Islet precursor cell (in vitro differentiated cells): ENCODE measurements at regions not wholly inside any gene's neighbourhood (a gene's known extent, or its start where the extent isn't known, plus 50 kb on each side); places are given as distances from the start of the nearest gene placed in this dataset.

ENCODE experiments used
- DNase-seq: peaks from one replicate; pipeline ENCODE4 v3.0.0-alpha.2; 2018

DNA sequence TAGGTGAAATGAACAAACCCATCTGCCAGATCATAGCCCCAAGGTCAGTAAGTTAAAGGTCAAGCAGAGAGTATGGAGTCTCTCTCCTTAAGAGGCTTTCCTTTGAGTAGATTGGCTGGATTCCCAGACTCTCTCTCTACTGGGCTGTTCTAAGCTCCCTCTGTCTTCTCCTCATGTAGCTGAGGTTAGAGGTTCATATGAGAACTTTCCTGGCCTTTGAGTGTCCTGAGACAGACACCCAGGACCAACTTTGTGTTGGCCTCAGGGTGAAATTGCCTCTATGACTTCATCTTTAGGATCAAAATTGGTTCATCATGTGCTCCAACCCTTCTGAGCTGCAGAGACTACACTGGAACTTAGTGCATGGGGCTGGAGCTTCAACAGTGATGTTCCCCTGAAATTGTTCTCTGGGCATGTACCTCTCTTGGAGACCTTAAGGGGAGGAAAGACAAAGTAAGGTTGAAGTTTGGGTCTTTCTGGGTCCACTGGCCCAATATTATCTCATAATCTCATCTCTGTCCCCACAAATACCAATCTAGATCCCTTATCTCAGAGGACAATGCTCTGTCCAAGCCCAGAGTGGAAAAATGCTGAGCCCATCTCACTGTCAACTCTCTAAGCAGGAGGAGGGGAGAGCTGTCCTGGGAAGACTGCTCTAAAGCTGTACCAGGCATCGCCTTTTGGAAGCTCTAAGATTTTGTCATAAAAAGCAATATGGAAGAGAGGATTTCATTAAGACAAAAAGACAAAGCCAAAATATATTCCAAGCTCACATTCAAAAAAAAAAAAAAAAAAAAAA is 177.3 kb upstream of the ARL4C start:
- DNase-seq: no peak

DNA sequence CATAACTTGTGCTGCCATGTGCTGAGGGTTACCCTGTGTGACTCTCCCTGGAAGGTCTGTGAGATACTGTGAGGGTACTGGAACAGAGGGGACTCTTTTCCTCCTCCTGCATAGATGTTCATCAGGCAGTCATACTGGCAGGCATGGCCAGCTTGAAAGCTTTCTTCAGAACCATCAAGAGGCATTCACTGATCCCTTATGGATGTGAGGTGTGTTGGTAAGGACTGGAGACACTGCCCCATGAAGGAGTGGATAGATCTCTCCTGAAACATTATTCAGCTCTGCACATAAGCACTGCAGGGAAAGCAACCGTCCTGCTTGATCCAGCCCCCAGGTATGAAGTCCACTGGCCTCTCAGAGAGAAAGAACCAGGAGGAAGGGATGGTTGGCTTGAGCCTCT is 176.6 kb upstream of the ARL4C start:
- no peak for DNase-seq

DNA sequence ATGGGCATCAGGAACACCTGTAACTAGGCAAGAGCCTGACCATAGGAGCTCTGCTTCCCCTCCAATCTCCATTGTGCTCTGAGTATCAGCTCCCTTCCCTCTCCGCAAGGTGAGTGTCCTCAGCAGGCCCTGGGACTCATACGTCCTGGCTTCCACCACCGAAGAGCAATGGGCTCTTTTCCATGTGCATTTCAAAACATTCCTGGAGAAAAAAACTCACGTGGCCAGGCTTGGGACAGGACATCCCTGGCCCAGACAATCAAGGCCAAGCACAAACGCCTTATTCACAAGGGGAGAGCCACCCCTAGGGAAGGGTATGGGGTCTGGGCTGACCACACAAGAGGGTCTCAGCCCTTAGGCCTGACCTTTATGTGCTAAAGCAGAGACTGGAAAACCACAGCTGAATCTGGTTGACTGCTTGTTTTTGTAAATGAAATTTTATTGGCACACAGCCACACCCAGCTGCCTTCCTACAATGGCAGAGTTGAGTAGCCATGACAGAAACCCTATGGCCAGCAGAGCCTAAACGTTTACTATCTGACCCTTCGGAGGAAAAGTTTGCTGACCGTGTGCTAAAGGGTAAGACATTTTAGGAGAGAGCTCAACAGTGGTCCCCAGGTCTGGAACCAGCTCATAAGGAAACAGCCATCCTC is 175.7 kb upstream of the ARL4C start:
- DNase-seq: no peak

DNA sequence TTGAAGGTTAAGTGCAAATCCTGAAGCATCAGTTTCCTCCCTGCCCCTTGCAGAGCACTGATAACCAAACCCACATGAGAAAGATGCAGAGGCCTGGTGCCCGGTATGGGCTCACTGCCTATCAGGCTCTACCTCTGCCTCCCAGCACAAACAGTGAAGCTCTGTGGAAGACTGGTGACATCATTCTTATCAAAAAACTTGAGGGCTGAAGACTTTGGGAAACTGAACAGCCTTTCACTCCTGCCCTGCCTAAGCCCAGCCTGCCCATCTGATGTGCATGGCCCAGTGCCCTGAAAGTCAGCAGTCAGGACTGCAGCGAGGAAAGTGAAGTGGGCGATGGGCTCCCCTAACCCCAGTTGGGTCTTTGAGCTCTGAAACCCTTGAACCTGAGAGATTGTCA is 174.8 kb upstream of the ARL4C start:
- DNase-seq: no peak

GRCh38 chr2:234671231-234671630 is 174.3 kb upstream of the ARL4C start:
- no peak for DNase-seq

DNA sequence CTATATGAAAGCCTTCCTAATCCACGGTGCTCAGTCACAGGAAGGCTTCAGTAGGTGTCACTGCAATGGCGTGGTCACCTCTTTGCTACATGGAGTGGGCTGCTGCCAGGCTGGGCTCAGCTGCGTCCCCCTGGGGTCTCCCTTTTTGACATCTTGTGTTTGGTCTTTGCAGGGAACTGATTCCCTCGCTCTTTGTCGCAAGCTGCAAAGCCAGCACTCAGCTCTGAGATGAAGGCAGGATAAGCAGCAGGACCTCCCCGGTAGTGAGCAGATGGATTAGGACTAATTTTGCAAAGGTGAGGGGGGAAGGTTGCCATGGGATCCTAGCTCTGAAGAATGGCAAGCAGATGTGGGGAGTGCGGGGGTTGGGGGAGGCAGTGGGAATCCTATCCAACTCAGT is 173.9 kb upstream of the ARL4C start:
- DNase-seq: no peak

- no peak for DNase-seq
Observed at GRCh38 chr2:234670052-234670451, 173.2 kb upstream of the ARL4C start.

- DNase-seq: no peak
Observed at GRCh38 chr2:234669621-234670020, 172.7 kb upstream of the ARL4C start.

DNA sequence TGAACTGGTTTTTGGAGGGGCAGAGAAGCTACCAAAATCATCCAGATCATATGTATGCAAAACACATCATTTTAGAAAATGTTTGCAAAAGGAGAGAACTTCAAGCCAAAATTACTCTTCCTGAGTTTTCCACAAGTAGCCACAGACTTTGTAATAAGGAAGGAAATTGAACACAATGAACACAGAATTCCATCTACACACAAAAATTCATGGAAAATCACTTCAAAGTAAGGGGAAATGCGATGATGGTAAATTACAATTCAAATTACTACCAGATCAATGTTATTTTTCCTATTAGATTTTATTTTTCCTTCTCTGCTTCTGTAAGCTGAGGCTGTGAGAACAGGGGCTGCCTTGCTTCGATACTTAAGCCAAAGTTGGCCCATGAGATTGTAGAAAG is 172.1 kb upstream of the ARL4C start:
- DNase-seq: no peak

- DNase-seq: no peak
Observed at GRCh38 chr2:234666911-234667310, 170.0 kb upstream of the ARL4C start.

GRCh38 chr2:234665304-234665703 is 168.4 kb upstream of the ARL4C start:
- DNase-seq: no peak

GRCh38 chr2:234661849-234662248 is 165.0 kb upstream of the ARL4C start:
- DNase-seq: no peak

- no peak for DNase-seq
Observed at GRCh38 chr2:234661175-234661574, 164.3 kb upstream of the ARL4C start.

GRCh38 chr2:234655706-234656105 is 158.8 kb upstream of the ARL4C start:
- no peak for DNase-seq

DNA sequence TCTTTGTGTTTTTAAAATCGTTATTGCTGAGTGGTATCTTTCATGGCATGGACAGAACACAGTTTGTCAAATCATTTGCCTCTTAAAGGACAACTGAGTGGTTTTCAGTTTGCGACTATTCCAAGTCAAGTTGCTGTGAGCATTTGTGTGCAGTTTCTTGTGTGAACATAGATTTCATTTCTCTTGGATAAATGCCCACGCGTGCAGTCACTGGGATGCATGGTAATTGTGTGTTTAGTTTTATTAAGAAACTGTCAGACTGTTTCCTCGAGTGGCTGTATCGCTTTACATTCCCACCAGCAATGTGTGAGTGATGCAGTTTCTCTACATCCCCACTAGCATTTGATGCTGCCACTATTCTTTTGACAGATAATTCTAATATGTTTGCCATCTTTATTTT is 154.0 kb upstream of the ARL4C start:
- DNase-seq: no peak

GRCh38 chr2:234649951-234650350 is 153.1 kb upstream of the ARL4C start:
- no peak for DNase-seq

GRCh38 chr2:234643407-234643806 is 146.5 kb upstream of the ARL4C start:
- no peak for DNase-seq

GRCh38 chr2:234641086-234641485 is 144.2 kb upstream of the ARL4C start:
- no peak for DNase-seq

DNA sequence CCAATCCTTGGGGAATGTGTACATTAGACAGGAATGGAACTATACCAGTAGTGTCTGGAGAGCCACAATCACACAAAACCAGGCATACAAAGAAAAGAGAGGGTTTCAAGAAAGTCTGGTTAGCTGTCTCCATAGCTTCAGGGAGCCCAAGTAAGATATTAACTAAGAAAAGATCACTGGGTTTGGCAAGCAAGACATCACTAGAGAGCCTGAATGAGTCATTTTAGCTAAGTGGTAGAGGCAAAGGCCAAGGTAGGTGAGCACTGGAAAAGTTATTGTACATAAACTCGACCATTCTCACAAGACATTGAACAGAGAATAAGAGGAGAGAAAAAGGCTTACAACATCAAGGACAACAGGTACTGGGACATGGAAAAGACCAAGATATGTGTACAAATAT is 143.8 kb upstream of the ARL4C start:
- DNase-seq: no peak

DNA sequence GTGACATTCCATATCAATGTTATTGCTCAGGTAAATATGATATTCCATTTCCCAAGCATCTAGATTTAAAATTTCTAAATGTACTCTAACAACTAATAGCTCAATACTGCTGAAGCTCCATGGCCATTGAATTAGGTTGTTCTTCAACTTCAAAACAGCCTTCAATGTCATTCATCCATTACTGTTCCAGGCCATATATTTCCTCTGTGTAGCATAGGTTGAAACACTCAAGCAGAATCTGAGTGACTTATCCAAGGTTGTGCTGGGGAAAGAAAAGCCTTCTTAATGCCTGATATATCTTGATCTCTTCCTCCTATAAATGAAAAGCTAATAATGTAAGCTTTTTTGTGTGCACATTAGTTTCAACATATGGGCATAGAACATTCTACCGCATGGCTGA is 142.1 kb upstream of the ARL4C start:
- DNase-seq: no peak

- no peak for DNase-seq
Observed at GRCh38 chr2:234635284-234635683, 138.4 kb upstream of the ARL4C start.

- DNase-seq: no peak
Observed at GRCh38 chr2:234633581-234634230, 136.8 kb upstream of the ARL4C start.

DNA sequence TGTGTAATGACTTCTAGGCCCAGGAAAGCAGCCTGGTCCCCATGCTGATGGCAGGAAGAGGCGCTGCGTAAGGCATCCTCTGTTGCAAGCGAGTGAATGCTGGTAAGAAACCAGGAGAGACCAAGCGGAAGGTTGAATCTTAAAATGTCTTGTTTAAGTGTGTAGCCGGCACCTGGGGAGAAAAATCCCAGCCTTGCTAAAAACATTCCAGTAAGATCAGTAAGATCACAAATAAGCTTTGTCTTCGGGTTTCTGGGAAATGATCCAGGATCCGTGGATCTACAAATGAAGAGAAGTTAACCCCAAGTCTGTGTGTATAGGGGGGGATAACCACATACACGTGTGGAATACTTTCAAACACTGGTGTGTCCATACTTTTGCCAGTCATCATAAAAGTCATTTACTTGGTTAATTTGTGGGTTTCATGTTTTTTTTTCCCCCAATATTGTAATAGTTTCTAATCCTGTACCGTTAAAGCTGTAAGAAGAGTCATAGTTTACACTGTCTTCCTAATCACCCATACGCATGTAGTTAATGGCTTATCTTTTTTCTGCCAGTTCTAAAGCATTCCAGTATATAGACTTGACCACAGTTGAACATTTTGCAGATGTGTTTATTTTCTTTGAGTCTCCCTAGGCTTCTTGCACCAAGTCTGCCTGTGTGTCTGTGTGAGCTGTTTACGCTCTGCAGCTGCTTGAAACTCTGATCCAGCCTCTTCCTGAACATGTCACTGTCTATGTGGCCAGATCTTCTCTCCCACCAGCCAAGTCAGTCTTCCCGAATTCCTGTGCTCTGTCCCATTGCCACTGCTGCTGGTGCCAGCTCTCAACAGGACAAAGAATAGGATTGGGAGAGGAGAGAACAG is 135.9 kb upstream of the ARL4C start:
- no peak for DNase-seq
